ENCODE measurements at regions not wholly inside any gene's neighbourhood (a gene's known extent, or its start where the extent isn't known, plus 50 kb on each side); places are given as distances from the start of the nearest gene placed in this dataset.

GRCh38 chr2:166628478-166629136 is 134.6 kb upstream of the SCN7A start:
- H3K9me3 ChIP-seq (ENCODE audit: low read depth): no peaks in the 10 kb centered on the region
- H3K36me3 ChIP-seq (replicated peaks; ENCODE audit: insufficient read depth, low read depth): no peaks in the 10 kb centered on the region
- no peak overlapping the region for H3K27ac ChIP-seq
- H3K4me2 ChIP-seq: no peak overlapping the region
- WGBS (ENCODE audit: low lambda C conversion rate, missing lambda C conversion rate): 36% methylated on average over 1 of the region's 1 CpG
- H3K27me3 ChIP-seq: no peaks in the 10 kb centered on the region
- TF ChIP-seq EZH2 (IDR thresholded peaks at IDR 0.05; ENCODE audit: borderline replicate concordance): no peak
- no peak for TF ChIP-seq EZH2phosphoT487 (IDR thresholded peaks at IDR 0.05; ENCODE audit: low read depth, severe bottlenecking, unreplicated experiment)
- TF ChIP-seq CTCF (IDR thresholded peaks at IDR 0.05; ENCODE audit: poor library complexity): no peak
- no peaks in the 10 kb centered on the region for H3K79me2 ChIP-seq
- H3K9me2 ChIP-seq (replicated peaks; ENCODE audit: insufficient read depth): no peaks in the 10 kb centered on the region
- no peaks in the 10 kb centered on the region for H4K20me1 ChIP-seq (ENCODE audit: insufficient read depth, poor library complexity, severe bottlenecking)
- H3K4me3 ChIP-seq: no peak overlapping the region
- DNase-seq (ENCODE audit: low spot score): no peak
- H2AFZ ChIP-seq: no peak overlapping the region
- H3K4me1 ChIP-seq (ENCODE audit: insufficient read depth): no peaks in the 10 kb centered on the region

- H3K27ac ChIP-seq: no peak overlapping the region
- 77% methylated on average over 2 of the region's 2 CpGs for WGBS (ENCODE audit: low lambda C conversion rate, missing lambda C conversion rate)
- no peak for DNase-seq (ENCODE audit: low spot score)
- H2AFZ ChIP-seq: no peak overlapping the region
- no peaks in the 10 kb centered on the region for H3K79me2 ChIP-seq
- no peaks in the 10 kb centered on the region for H3K9me2 ChIP-seq (replicated peaks; ENCODE audit: insufficient read depth)
- H3K4me2 ChIP-seq: no peak overlapping the region
- no peaks in the 10 kb centered on the region for H3K36me3 ChIP-seq (replicated peaks; ENCODE audit: insufficient read depth, low read depth)
- H4K20me1 ChIP-seq (ENCODE audit: insufficient read depth, poor library complexity, severe bottlenecking): no peaks in the 10 kb centered on the region
- no peaks in the 10 kb centered on the region for H3K4me1 ChIP-seq (ENCODE audit: insufficient read depth)
- no peaks in the 10 kb centered on the region for H3K27me3 ChIP-seq
- no peaks in the 10 kb centered on the region for H3K9me3 ChIP-seq (ENCODE audit: low read depth)
- no peak overlapping the region for H3K4me3 ChIP-seq
- TF ChIP-seq EZH2 (IDR thresholded peaks at IDR 0.05; ENCODE audit: borderline replicate concordance) (no peak), EZH2phosphoT487 (IDR thresholded peaks at IDR 0.05; ENCODE audit: low read depth, severe bottlenecking, unreplicated experiment) (no peak), CTCF (IDR thresholded peaks at IDR 0.05; ENCODE audit: poor library complexity) (no peak)
Observed at GRCh38 chr2:166627893-166628292, 133.8 kb upstream of the SCN7A start.

GRCh38 chr2:166625670-166626069 is 131.6 kb upstream of the SCN7A start:
- TF ChIP-seq EZH2phosphoT487 (IDR thresholded peaks at IDR 0.05; ENCODE audit: low read depth, severe bottlenecking, unreplicated experiment): no peak
- no peak for TF ChIP-seq EZH2 (IDR thresholded peaks at IDR 0.05; ENCODE audit: borderline replicate concordance)
- no peaks in the 10 kb centered on the region for H3K79me2 ChIP-seq

GRCh38 chr2:166614503-166614902 is 120.5 kb upstream of the SCN7A start:
- Histone ChIP-seq H3K4me1 (ENCODE audit: insufficient read depth) (peaks cover 3% of the 10 kb centered on the region), H3K27ac (no peak overlapping the region), H3K27me3 (no peaks in the 10 kb centered on the region), H2AFZ (no peak overlapping the region), H3K9me3 (ENCODE audit: low read depth) (no peaks in the 10 kb centered on the region), H3K79me2 (no peaks in the 10 kb centered on the region), H4K20me1 (ENCODE audit: insufficient read depth, poor library complexity, severe bottlenecking) (no peaks in the 10 kb centered on the region), H3K9me2 (replicated peaks; ENCODE audit: insufficient read depth) (no peaks in the 10 kb centered on the region), H3K36me3 (replicated peaks; ENCODE audit: insufficient read depth, low read depth) (no peaks in the 10 kb centered on the region), H3K4me2 (peak overlapping the region; percentile 10), H3K4me3 (no peak overlapping the region)
- DNase-seq (ENCODE audit: low spot score): no peak
- no peak for TF ChIP-seq EZH2phosphoT487 (IDR thresholded peaks at IDR 0.05; ENCODE audit: low read depth, severe bottlenecking, unreplicated experiment)

More at GRCh38 chr2:166625670-166626069, 131.6 kb upstream of the SCN7A start:
- H3K9me3 ChIP-seq (ENCODE audit: low read depth): no peaks in the 10 kb centered on the region
- no peaks in the 10 kb centered on the region for H3K9me2 ChIP-seq (replicated peaks; ENCODE audit: insufficient read depth)
- no peak overlapping the region for H2AFZ ChIP-seq
- no peak overlapping the region for H3K27ac ChIP-seq
- WGBS (ENCODE audit: low lambda C conversion rate, missing lambda C conversion rate): 100% methylated on average over 1 of the region's 1 CpG
- no peak for DNase-seq (ENCODE audit: low spot score)
- H4K20me1 ChIP-seq (ENCODE audit: insufficient read depth, poor library complexity, severe bottlenecking): no peaks in the 10 kb centered on the region
- no peak overlapping the region for H3K4me3 ChIP-seq
- H3K4me2 ChIP-seq: no peak overlapping the region
- H3K36me3 ChIP-seq (replicated peaks; ENCODE audit: insufficient read depth, low read depth): no peaks in the 10 kb centered on the region
- H3K27me3 ChIP-seq: no peaks in the 10 kb centered on the region
- no peaks in the 10 kb centered on the region for H3K4me1 ChIP-seq (ENCODE audit: insufficient read depth)
